NCI-H510A (cell line): ENCODE measurements at regions not wholly inside any gene's neighbourhood (a gene's known extent, or its start where the extent isn't known, plus 50 kb on each side); places are given as distances from the start of the nearest gene placed in this dataset.

Experiments used
- DNase-seq: peaks from one replicate; lab custom pipeline; 2025; lab: John Stamatoyannopoulos, UW

DNA sequence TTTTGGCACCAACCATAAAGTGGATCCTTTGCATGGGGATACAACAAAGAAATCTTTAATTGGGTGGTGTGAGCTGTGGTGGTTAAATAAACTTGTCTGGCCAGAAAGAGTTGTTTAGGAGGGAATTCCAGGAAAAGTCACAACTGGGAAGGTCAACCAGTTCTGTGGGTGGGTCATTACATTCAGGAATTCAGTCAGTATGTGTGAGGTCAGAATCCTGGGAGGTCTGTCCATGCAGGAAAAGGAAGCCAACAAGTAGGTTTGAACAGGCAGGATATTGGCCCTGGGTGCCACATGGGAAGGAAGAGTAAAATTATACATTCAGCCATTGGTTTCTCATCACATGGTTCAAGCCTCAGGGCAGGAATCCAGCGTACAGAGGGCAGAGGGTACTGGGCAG, 162.3 kb upstream of the ADAMTS5 start:
- no peak for DNase-seq

GRCh38 chr21:27126140-27126539, 159.3 kb upstream of the ADAMTS5 start:
- no peak for DNase-seq

- DNase-seq, result no peak
These were observed 155.8 kb upstream of the ADAMTS5 start for GRCh38 chr21:27122686-27123085.

GRCh38 chr21:27114111-27114510, 147.2 kb upstream of the ADAMTS5 start:
- no peak for DNase-seq

DNA sequence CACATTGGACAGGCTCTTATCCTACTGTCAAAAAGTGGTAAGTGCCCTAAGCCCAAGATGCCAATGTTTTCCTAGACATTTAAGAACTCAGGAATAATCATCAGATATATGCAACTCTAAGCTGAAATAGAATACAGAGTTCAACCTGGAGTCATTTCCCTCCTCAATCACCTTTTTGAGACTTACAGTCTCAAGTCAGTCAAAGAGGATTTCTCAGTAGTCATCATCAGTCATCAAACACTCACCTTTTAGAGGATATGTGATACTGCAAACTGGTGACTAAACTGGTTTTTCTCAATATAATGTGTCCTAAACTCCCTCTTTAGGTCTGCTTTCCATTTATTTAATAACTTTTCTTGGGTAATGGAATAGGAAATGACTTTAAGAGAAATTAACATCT, 145.3 kb upstream of the ADAMTS5 start:
- no peak for DNase-seq

- no peak for DNase-seq
These were observed 144.1 kb upstream of the ADAMTS5 start for GRCh38 chr21:27110956-27111355.

DNA sequence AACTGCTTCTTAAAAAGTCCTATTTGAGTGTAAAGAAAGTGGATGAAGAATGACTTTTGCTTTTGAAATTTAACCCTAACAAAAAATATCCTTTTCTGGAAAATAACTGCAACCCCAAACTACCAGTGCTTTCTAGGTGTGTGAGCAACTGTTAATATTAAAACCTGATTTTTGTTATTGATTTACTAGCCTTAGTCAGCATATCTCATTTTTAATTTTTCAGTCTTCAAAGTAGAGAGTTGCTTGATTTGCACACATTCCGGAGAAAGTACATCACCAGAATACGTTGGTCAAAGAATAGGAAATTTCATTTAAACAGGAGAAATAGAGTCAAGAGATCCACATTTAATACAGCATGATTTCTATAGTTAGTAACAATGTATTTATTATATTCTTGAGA, 141.8 kb upstream of the ADAMTS5 start:
- no peak for DNase-seq

- no peak for DNase-seq
These were observed 141.3 kb upstream of the ADAMTS5 start for GRCh38 chr21:27108228-27108627.

- DNase-seq, result no peak
These were observed 138.1 kb upstream of the ADAMTS5 start for GRCh38 chr21:27104846-27105431.

- no peak for DNase-seq
These were observed 136.9 kb upstream of the ADAMTS5 start for GRCh38 chr21:27103768-27104167.

- no peak for DNase-seq
These were observed 134.6 kb upstream of the ADAMTS5 start for GRCh38 chr21:27101523-27101922.

GRCh38 chr21:27094184-27094948, 127.5 kb upstream of the ADAMTS5 start:
- DNase-seq, result no peak

DNA sequence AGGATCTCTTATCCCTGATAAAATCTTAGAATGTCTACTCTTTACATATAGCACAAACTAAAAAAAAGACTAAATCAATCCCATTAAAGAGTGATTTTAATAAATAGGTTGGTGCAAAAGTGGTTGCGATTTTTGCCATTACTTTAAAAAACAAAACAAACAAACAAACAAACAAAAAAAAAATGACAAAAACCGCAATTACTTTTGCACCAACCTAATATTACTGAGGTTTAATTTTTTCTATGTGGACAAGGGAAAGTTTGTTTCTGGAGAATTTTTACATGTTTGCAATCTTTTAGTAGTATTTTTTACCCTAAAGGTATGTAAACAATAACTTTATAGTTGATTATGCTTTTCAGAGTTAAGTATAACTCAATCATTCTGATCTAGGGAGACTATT, 119.7 kb upstream of the ADAMTS5 start:
- DNase-seq, result no peak

GRCh38 chr21:27086186-27086585, 119.3 kb upstream of the ADAMTS5 start:
- DNase-seq, result no peak

- no peak for DNase-seq
These were observed 118.5 kb upstream of the ADAMTS5 start for GRCh38 chr21:27085387-27085786.

DNA sequence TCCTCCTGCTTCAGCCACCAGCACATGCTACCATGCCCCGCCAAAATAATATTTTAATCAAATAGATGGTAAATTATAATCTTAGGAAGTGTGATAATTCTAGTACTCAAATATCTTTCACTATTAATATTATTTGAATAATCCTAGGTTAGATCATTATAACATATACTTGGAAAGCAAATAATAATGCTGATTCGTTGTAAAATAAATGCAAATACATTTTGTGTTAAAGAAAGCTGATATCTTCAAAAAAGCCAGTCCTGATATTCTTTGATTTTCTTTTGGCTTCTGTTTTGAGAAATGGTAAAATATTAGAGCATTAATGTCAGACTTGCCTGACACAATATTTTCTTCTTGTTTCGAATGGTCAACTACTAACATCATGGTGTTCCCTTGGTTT, 116.3 kb upstream of the ADAMTS5 start:
- DNase-seq, result no peak

DNA sequence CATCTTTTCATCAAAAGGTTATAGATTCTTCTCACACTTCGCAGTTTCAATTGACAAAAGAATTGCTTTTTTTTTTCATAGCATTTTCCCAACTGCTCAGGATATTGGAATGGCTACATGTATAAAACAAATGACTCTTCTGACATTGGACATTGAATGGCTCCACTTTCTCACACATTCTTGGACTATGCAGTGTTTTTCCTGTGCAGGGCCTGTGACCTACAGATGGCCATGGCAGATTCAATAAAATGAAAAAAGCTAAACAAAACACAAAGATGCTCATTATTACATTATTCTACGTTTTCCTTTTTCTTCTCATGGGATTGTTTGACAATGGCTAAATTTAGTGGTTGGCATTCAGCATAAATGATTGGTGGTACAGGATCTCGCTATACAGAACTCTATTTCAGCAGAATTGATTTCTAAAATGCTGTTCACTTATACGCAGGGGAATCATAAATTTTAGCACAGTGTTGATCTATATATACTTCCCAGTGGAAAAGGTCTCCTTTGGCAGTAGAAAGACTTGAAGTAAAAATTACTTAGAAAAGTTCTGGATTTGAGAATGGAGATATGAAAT, 115.6 kb upstream of the ADAMTS5 start:
- no peak for DNase-seq

DNA sequence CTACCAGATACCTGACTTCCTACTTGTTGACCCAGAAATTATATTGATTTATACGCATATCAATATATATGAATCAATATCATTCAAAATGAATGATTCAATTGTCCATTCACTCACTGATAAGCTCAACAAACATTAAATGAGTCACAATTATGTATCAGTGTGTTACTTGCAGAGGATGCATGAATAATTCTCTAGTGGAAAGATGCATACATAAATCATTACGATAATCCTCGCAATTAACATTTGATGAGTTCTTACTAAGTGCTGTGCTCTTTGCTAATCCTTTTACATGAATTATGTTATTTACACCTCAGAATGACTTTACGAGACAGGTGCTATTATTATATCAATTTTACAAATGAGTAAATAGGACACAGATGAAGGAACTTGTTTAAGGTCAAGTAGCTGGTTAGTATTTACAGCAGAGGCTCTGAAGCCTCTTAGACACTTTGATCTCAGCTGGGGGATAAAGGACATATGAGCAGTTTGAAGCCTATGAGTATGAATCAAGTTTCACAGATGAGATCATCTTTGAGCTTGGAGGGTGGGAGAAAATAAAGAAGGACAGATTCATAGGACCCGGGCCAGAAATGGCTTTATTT, 112.8 kb upstream of the ADAMTS5 start:
- no peak for DNase-seq

DNA sequence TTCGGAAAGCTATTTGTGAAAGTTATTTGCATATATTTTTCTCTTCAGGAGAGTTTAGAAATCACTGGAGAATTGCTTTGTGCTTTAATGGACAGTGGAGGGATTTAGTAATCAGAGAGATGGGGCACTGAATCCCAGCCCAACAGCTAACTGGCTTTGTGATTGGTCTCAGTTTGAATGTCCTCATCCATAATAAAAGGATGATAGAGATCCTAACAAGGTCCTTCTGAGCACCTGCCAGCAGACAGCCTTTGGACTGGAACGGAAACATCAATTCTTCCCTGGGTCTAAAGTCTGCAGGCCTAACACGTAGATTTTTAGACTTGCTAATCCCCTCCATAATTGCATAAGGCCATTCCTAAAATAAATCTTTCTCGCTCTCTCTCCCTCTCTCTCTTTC, 112.0 kb upstream of the ADAMTS5 start:
- no peak for DNase-seq

GRCh38 chr21:27077501-27077900, 110.6 kb upstream of the ADAMTS5 start:
- DNase-seq, result no peak

DNA sequence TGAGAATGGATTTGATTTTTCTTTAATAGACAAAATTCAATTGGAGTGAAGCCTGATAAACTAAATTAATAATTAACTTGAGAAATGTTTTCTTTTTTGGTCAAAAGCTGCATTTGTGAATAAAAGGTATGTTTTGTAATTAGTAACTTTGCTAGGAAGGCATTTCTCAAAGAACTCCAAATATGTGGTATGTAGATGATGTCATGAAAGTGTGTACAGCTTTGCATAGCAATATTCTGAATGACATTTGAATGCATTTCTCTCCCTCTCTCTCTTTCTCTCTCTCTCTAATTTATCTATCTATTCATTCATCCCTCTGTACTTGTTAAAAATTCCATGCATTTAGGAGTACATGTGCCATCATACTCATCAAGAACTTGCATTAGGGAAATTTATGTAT, 109.1 kb upstream of the ADAMTS5 start:
- DNase-seq, result no peak

DNA sequence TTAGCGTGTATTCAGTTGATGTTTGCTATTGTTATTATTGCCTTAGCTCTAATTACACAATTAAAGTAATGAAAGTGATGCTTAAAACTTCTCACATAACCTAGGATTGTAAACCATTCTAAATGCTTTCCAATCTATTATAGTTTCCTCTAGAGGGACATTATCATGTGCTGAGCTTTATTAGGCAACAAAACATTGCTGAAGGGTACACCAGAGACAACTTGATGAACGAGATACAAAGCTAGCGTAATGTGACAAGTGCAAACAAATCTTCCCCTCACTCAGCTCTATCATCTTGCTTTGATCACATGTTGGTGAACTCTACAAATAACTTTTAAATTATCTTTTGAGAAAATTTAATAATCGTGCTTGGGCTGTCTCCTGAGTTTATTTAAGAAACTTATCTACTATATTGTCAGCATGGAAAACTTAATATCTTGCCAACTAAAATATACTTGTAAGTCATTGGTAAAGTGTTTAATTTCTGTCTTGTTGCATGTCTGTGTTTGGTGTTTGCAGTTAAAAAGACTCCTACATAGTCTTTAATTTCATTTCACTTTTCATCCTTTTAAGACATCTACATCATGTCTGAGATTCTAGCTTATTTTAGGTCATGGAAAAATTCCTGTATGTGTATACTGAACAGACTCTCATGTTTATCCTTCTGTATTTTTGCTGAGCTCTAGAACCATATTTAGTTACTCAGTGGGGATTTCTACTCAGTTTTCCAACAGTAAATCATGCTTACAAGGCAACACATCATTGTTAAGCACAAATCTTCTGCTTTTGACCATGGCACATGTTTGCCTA, 104.2 kb upstream of the ADAMTS5 start:
- DNase-seq, result no peak
